Spinal cord (tissue), 9 donors: ENCODE measurements at regions not wholly inside any gene's neighbourhood (a gene's known extent, or its start where the extent isn't known, plus 50 kb on each side); places are given as distances from the start of the nearest gene placed in this dataset.

ENCODE experiments used
- DNase-seq, 6 donors: peaks; one replicate each; pipeline versions ENCODE4 v3.0.0 to v3.0.0-alpha.2; 2013 to 2015; ENCODE audit warnings: low spot score in 6 of 6, low read depth in 4 of 6
- H3K27ac ChIP-seq: one replicate; pipeline ENCODE4 v1.5.1; 2013; ENCODE audit warnings: low read depth, low read length, control low read depth
- H3K27me3 ChIP-seq: one replicate; pipeline ENCODE4 v1.6.1; 2013; ENCODE audit warnings: low read length; ENCODE audit not compliant: control insufficient read depth, insufficient read depth
- H3K36me3 ChIP-seq: one replicate; pipeline ENCODE4 v1.6.1; 2013; ENCODE audit warnings: low read length; ENCODE audit not compliant: control insufficient read depth, insufficient read depth
- H3K4me1 ChIP-seq: one replicate; pipeline ENCODE4 v1.6.1; 2013; ENCODE audit warnings: low read length; ENCODE audit not compliant: control insufficient read depth, insufficient read depth
- H3K4me3 ChIP-seq: one replicate; pipeline ENCODE4 v1.5.1; 2013; ENCODE audit warnings: low read depth, low read length, control low read depth
- H3K9me3 ChIP-seq: one replicate; pipeline ENCODE4 v1.6.1; 2013; ENCODE audit warnings: low read length; ENCODE audit not compliant: control insufficient read depth, insufficient read depth
- WGBS: methylation state at CpG from one replicate; pipeline ENCODE4 v1.1.5; 2013; ENCODE audit warnings: missing lambda C conversion rate; ENCODE audit not compliant: insufficient coverage; 5-methylcytosine and 5-hydroxymethylcytosine counted together
- donor health status: healthy.

GRCh38 chr1:30195424-30196134, 527.8 kb downstream of the MATN1 start:
- no peaks in the 10 kb centered on the region for H3K36me3 ChIP-seq
- 78% methylated on average over 14 of the region's 17 CpGs for WGBS
- H3K27ac ChIP-seq, result no peak overlapping the region
- no peak for DNase-seq
- H3K4me3 ChIP-seq, result no peak overlapping the region
- H3K4me1 ChIP-seq, result no peaks in the 10 kb centered on the region
- H3K27me3 ChIP-seq, result peaks cover 2% of the 10 kb centered on the region
- H3K9me3 ChIP-seq, result no peaks in the 10 kb centered on the region

- Histone ChIP-seq H3K27ac (no peak overlapping the region), H3K4me3 (no peak overlapping the region), H3K36me3 (no peaks in the 10 kb centered on the region), H3K27me3 (peaks cover 2% of the 10 kb centered on the region), H3K4me1 (no peaks in the 10 kb centered on the region), H3K9me3 (no peaks in the 10 kb centered on the region)
- 80% methylated on average over 5 of the region's 8 CpGs for WGBS
- DNase-seq, result no peak
These were observed 528.5 kb downstream of the MATN1 start for GRCh38 chr1:30194741-30195423.

- DNase-seq, result no peak
- H3K4me1 ChIP-seq, result no peaks in the 10 kb centered on the region
- H3K36me3 ChIP-seq, result no peaks in the 10 kb centered on the region
- H3K27me3 ChIP-seq, result peaks cover 2% of the 10 kb centered on the region
- H3K27ac ChIP-seq, result no peak overlapping the region
- no peaks in the 10 kb centered on the region for H3K9me3 ChIP-seq
- WGBS, result 81% methylated on average over 4 of the region's 6 CpGs
- H3K4me3 ChIP-seq, result no peak overlapping the region
These were observed 529.3 kb downstream of the MATN1 start for GRCh38 chr1:30194046-30194619.

GRCh38 chr1:30192969-30193630, 530.3 kb downstream of the MATN1 start:
- Histone ChIP-seq H3K27ac (no peak overlapping the region), H3K9me3 (no peaks in the 10 kb centered on the region), H3K4me3 (no peak overlapping the region), H3K36me3 (no peaks in the 10 kb centered on the region), H3K27me3 (peaks cover 2% of the 10 kb centered on the region), H3K4me1 (no peaks in the 10 kb centered on the region)
- DNase-seq, result no peak
- 79% methylated on average over 3 of the region's 3 CpGs for WGBS

DNA sequence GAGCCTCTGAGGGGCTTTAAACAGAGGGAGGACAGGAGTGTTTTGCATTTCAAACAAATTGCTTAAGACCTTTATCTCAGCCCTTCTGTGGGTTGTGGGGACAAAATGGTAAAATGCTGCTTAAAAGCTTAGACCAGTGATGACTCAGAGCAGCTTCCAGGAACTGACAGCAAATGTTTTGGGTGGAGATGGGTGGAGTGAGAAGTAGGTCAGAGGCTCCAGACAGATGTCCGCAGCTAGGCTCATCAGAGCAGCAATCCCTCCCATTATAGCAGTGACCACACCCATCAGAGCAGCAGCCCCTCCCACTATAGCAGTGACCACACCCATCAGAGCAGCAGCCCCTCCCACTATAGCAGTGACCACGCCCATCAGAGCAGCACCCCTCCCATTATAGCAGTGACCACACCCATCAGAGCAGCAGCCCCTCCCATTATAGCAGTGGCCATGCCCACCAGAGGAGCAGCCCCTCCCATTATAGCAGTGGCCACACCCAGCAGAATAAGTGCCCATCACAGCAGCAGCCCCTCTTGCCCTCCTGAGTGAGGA, 532.2 kb downstream of the MATN1 start:
- 75% methylated on average over 2 of the region's 2 CpGs for WGBS
- H3K27ac ChIP-seq, result no peak overlapping the region

DNA sequence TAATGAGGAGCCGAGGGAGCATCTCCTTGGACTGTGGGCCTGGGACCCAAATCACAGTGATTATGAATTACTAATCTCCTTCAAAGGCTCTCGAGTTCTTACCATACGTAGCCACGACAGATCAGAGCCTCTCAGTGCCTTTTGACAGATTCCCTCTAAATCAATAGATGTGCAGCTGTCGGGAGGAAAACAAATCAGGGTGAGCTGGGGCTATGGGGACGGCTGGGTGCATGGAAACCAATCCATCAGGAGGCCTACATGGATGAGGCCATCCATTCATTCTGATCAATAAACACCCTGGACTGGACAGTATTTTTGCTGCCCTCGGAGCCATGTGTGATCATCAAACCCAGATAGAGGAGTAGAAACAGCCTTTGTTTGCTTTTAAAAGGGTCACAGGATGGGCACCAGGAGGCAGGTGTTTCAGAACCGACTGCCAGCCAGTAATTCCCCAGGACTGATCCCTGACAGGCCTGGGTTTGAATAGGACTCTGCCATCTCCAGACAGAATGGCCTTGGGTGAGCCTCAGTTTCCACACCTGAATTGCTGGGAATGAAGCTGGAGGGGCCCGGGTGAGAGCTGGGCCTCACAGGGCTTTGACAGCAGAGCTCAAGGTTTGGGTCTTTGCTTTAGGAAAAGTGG, 532.8 kb downstream of the MATN1 start:
- Histone ChIP-seq H3K27ac (no peak overlapping the region), H3K4me1 (no peaks in the 10 kb centered on the region), H3K9me3 (no peaks in the 10 kb centered on the region), H3K36me3 (no peaks in the 10 kb centered on the region), H3K4me3 (no peak overlapping the region), H3K27me3 (peaks cover 2% of the 10 kb centered on the region)
- peak in 1 of 6 donors; percentile 25 for DNase-seq
- WGBS, result 66% methylated on average over 5 of the region's 9 CpGs

More for the DNA sequence above, 532.2 kb downstream of the MATN1 start:
- H3K36me3 ChIP-seq, result no peaks in the 10 kb centered on the region
- no peaks in the 10 kb centered on the region for H3K27me3 ChIP-seq
- peak in 1 of 6 donors; percentile 33 for DNase-seq
- no peaks in the 10 kb centered on the region for H3K4me1 ChIP-seq
- H3K4me3 ChIP-seq, result no peak overlapping the region
- no peaks in the 10 kb centered on the region for H3K9me3 ChIP-seq

DNA sequence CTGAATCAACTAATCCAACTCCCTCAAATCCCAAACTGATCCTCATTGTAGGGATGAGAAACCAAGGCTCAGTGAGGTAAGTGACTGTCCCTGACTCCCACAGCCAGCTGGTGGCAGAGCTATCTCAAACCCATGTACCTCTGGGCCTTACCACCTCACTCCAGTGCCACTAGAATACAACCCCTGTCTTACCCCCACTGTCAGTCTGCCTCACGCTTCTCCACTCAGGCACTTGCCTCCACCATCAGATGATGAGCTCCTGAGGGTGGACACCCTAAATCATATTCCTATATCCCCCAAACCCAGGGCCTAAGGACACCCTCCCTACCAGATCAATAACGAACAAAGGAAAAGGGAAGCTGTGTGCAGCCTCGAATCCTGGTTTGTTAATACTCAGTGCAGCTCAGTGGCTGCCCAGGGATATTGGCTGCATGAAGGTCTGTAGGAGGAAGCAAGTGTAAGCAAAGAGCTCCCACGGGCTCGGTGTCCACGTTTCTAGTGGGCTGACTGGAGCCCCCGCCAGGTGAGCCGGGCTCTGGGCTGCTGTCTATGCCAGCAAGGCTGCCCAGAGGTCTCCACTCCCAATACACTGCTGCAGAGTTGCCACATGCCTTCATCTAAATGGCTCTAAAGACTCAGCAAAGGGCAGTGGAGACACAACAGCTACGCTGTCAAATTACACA, 533.4 kb downstream of the MATN1 start:
- no peaks in the 10 kb centered on the region for H3K36me3 ChIP-seq
- H3K4me3 ChIP-seq, result no peak overlapping the region
- DNase-seq, result peak in 1 of 6 donors; percentile 15
- peaks cover 2% of the 10 kb centered on the region for H3K27me3 ChIP-seq
- H3K27ac ChIP-seq, result no peak overlapping the region
- WGBS, result 71% methylated on average over 7 of the region's 9 CpGs
- H3K4me1 ChIP-seq, result no peaks in the 10 kb centered on the region
- no peaks in the 10 kb centered on the region for H3K9me3 ChIP-seq

DNA sequence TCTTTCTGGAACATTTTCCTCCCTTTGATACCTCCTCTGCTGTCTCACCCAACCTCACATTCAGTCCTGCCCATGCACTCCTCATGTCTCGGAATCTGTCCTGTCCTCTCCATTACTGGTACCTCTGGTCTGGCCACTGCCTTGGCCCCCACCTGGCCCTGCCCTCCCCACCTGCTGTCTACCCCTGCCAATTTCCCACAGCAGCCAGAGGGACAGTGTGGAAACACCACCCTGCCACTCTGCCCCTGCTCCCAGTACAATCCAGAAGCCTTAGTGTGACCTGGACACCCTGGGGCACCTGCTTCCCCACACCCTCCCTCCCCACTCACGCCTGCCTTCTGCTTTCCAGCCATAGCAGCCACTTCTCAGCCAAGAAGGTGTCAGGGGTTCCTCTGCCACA, 534.4 kb downstream of the MATN1 start:
- Histone ChIP-seq H3K9me3 (no peaks in the 10 kb centered on the region), H3K36me3 (no peaks in the 10 kb centered on the region), H3K27me3 (peaks cover 2% of the 10 kb centered on the region), H3K4me3 (no peak overlapping the region), H3K4me1 (no peaks in the 10 kb centered on the region), H3K27ac (no peak overlapping the region)
- DNase-seq, result no peak
- WGBS, result 93% methylated on average over 1 of the region's 2 CpGs

DNA sequence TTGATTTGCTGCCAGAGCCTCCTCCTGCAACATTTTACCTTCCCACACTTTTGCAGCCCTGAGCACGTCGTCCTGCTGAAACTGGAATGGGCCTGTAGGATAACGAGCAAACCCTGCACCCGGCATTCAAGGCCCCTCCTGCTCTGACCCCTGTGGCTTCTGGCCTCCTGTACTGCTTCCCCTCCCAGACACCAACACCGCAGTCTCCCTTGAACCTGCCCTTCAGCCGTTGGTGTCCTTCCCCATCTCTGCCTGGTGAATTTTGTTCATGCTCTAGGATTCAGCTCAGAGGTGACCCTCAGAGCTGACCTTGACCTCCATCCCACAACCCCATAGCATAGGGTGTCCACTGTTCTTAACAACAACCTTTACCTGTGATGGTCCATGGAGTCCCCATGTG, 535.1 kb downstream of the MATN1 start:
- Histone ChIP-seq H3K27me3 (peaks cover 2% of the 10 kb centered on the region), H3K9me3 (no peaks in the 10 kb centered on the region), H3K4me1 (no peaks in the 10 kb centered on the region), H3K4me3 (no peak overlapping the region), H3K36me3 (no peaks in the 10 kb centered on the region), H3K27ac (no peak overlapping the region)
- DNase-seq, result no peak
- 81% methylated on average over 6 of the region's 6 CpGs for WGBS
